ENCODE measurements at regions not wholly inside any gene's neighbourhood (a gene's known extent, or its start where the extent isn't known, plus 50 kb on each side); places are given as distances from the start of the nearest gene placed in this dataset.

GRCh38 chr4:78667325-78667724 is 108.8 kb upstream of the BMP2K start:
- Histone ChIP-seq H3K36me3 (ENCODE audit: insufficient read depth, low read length) (no peaks in the 10 kb centered on the region), H3K4me3 (ENCODE audit: low read length in 2 of 2) (no peak overlapping the region), H3K9me3 (ENCODE audit: control insufficient read depth in 1 of 2, low read length in 2 of 2) (no peaks in the 10 kb centered on the region), H3K27ac (ENCODE audit: low read depth, low read length) (no peak overlapping the region), H3K4me1 (ENCODE audit: insufficient read depth, low read length) (no peaks in the 10 kb centered on the region), H3K27me3 (ENCODE audit: insufficient read depth, low read length) (no peaks in the 10 kb centered on the region)
- Mint-ChIP-seq H3K9me3 (no peaks in the 10 kb centered on the region), H3K27me3 (peaks cover 0 to 4% of the 10 kb centered on the region in 2 donors), H3K27ac (no peak overlapping the region), H3K4me3 (no peak overlapping the region), H3K36me3 (no peaks in the 10 kb centered on the region), H3K4me1 (peaks cover under 1 to 7% (median 5%) of the 10 kb centered on the region in 4 donors)
- intact Hi-C loops (cut with micrococcal nuclease): no loop called here
- ChIA-PET CTCF (ENCODE audit: partially characterized antibody) (interaction anchor here (1.1 kb wide), 1 partner anchor 99 kb away, joined by 3 read pairs; no protein-coding TSS in a partner anchor), POLR2A (ENCODE audit: partially characterized antibody) (no interaction called here)
- DNase-seq: no peak

GRCh38 chr4:78667764-78668163 is 108.4 kb upstream of the BMP2K start:
- intact Hi-C loops (cut with micrococcal nuclease): no loop called here
- ChIA-PET POLR2A (ENCODE audit: partially characterized antibody) (no interaction called here), CTCF (ENCODE audit: partially characterized antibody) (interaction anchor here (1.1 kb wide), 1 partner anchor 99 kb away, joined by 3 read pairs; no protein-coding TSS in a partner anchor)
- Histone ChIP-seq H3K4me3 (ENCODE audit: low read length in 2 of 2) (no peak overlapping the region), H3K27me3 (ENCODE audit: insufficient read depth, low read length) (no peaks in the 10 kb centered on the region), H3K9me3 (ENCODE audit: control insufficient read depth in 1 of 2, low read length in 2 of 2) (no peaks in the 10 kb centered on the region), H3K27ac (ENCODE audit: low read depth, low read length) (no peak overlapping the region), H3K36me3 (ENCODE audit: insufficient read depth, low read length) (no peaks in the 10 kb centered on the region), H3K4me1 (ENCODE audit: insufficient read depth, low read length) (no peaks in the 10 kb centered on the region)
- DNase-seq: no peak
- Mint-ChIP-seq H3K4me1 (peaks cover 0 to 7% (median 4%) of the 10 kb centered on the region in 4 donors), H3K4me3 (no peak overlapping the region), H3K27ac (no peak overlapping the region), H3K36me3 (no peaks in the 10 kb centered on the region), H3K27me3 (peaks cover 0 to 4% of the 10 kb centered on the region in 2 donors), H3K9me3 (no peaks in the 10 kb centered on the region)

- no peak for DNase-seq
- POLR2A ChIA-PET (ENCODE audit: partially characterized antibody): no interaction called here
- no peak overlapping the region for H3K4me3 Mint-ChIP-seq
- H3K27me3 Mint-ChIP-seq: no peaks in the 10 kb centered on the region
- H3K9me3 Mint-ChIP-seq: no peaks in the 10 kb centered on the region
- CTCF ChIA-PET (ENCODE audit: partially characterized antibody): no interaction called here
- Histone ChIP-seq H3K9me3 (ENCODE audit: control insufficient read depth in 1 of 2, low read length in 2 of 2) (no peaks in the 10 kb centered on the region), H3K4me1 (ENCODE audit: insufficient read depth, low read length) (no peaks in the 10 kb centered on the region), H3K27ac (ENCODE audit: low read depth, low read length) (no peak overlapping the region), H3K27me3 (ENCODE audit: insufficient read depth, low read length) (no peaks in the 10 kb centered on the region), H3K4me3 (ENCODE audit: low read length in 2 of 2) (no peak overlapping the region), H3K36me3 (ENCODE audit: insufficient read depth, low read length) (no peaks in the 10 kb centered on the region)
- H3K4me1 Mint-ChIP-seq: peaks cover 0 to 7% (median 4%) of the 10 kb centered on the region in 4 donors
- no peaks in the 10 kb centered on the region for H3K36me3 Mint-ChIP-seq
- H3K27ac Mint-ChIP-seq: no peak overlapping the region
- intact Hi-C loops (cut with micrococcal nuclease): no loop called here
Measured at GRCh38 chr4:78669453-78669852, 106.7 kb upstream of the BMP2K start.

GRCh38 chr4:78671903-78672815 is 104.0 kb upstream of the BMP2K start:
- Histone ChIP-seq H3K36me3 (ENCODE audit: insufficient read depth, low read length) (no peaks in the 10 kb centered on the region), H3K4me1 (ENCODE audit: insufficient read depth, low read length) (no peaks in the 10 kb centered on the region), H3K4me3 (ENCODE audit: low read length in 2 of 2) (no peak overlapping the region), H3K27me3 (ENCODE audit: insufficient read depth, low read length) (no peaks in the 10 kb centered on the region), H3K27ac (ENCODE audit: low read depth, low read length) (no peak overlapping the region), H3K9me3 (ENCODE audit: control insufficient read depth in 1 of 2, low read length in 2 of 2) (no peaks in the 10 kb centered on the region)
- no peaks in the 10 kb centered on the region for H3K36me3 Mint-ChIP-seq
- no peak for DNase-seq
- POLR2A ChIA-PET (ENCODE audit: partially characterized antibody): no interaction called here
- peaks cover 0 to 3% (median 0%) of the 10 kb centered on the region in 4 donors for H3K4me1 Mint-ChIP-seq
- H3K27me3 Mint-ChIP-seq: no peaks in the 10 kb centered on the region
- H3K4me3 Mint-ChIP-seq: no peak overlapping the region
- H3K9me3 Mint-ChIP-seq: peaks cover 0 to 7% (median 2%) of the 10 kb centered on the region in 8 donors
- CTCF ChIA-PET (ENCODE audit: partially characterized antibody): no interaction called here
- intact Hi-C loops (cut with micrococcal nuclease): no loop called here
- no peak overlapping the region for H3K27ac Mint-ChIP-seq

GRCh38 chr4:78673337-78673736 is 102.8 kb upstream of the BMP2K start:
- intact Hi-C loops (cut with micrococcal nuclease): no loop called here
- peaks cover 0 to 7% (median 2%) of the 10 kb centered on the region in 8 donors for H3K9me3 Mint-ChIP-seq
- no peaks in the 10 kb centered on the region for H3K9me3 ChIP-seq (ENCODE audit: control insufficient read depth in 1 of 2, low read length in 2 of 2)
- no peaks in the 10 kb centered on the region for H3K27me3 ChIP-seq (ENCODE audit: insufficient read depth, low read length)
- no peak overlapping the region for H3K27ac ChIP-seq (ENCODE audit: low read depth, low read length)
- no peak overlapping the region for H3K4me3 ChIP-seq (ENCODE audit: low read length in 2 of 2)
- no peaks in the 10 kb centered on the region for H3K4me1 ChIP-seq (ENCODE audit: insufficient read depth, low read length)
- no peaks in the 10 kb centered on the region for H3K36me3 ChIP-seq (ENCODE audit: insufficient read depth, low read length)
- no peaks in the 10 kb centered on the region for H3K4me1 Mint-ChIP-seq
- DNase-seq: no peak
- H3K4me3 Mint-ChIP-seq: no peak overlapping the region
- no peaks in the 10 kb centered on the region for H3K36me3 Mint-ChIP-seq
- ChIA-PET CTCF (ENCODE audit: partially characterized antibody) (no interaction called here), POLR2A (ENCODE audit: partially characterized antibody) (no interaction called here)
- H3K27ac Mint-ChIP-seq: no peak overlapping the region
- H3K27me3 Mint-ChIP-seq: no peaks in the 10 kb centered on the region

- H3K36me3 Mint-ChIP-seq: no peaks in the 10 kb centered on the region
- Histone ChIP-seq H3K36me3 (ENCODE audit: insufficient read depth, low read length) (no peaks in the 10 kb centered on the region), H3K27ac (ENCODE audit: low read depth, low read length) (no peak overlapping the region), H3K9me3 (ENCODE audit: control insufficient read depth in 1 of 2, low read length in 2 of 2) (no peaks in the 10 kb centered on the region), H3K27me3 (ENCODE audit: insufficient read depth, low read length) (no peaks in the 10 kb centered on the region), H3K4me1 (ENCODE audit: insufficient read depth, low read length) (no peaks in the 10 kb centered on the region), H3K4me3 (ENCODE audit: low read length in 2 of 2) (no peak overlapping the region)
- no peaks in the 10 kb centered on the region for H3K27me3 Mint-ChIP-seq
- no peak overlapping the region for H3K4me3 Mint-ChIP-seq
- no peaks in the 10 kb centered on the region for H3K4me1 Mint-ChIP-seq
- no peak for DNase-seq
- no peak overlapping the region for H3K27ac Mint-ChIP-seq
- intact Hi-C loops (cut with micrococcal nuclease): no loop called here
- POLR2A ChIA-PET (ENCODE audit: partially characterized antibody): no interaction called here
- H3K9me3 Mint-ChIP-seq: peaks cover 0 to 7% (median 2%) of the 10 kb centered on the region in 8 donors
- CTCF ChIA-PET (ENCODE audit: partially characterized antibody): no interaction called here
Measured at GRCh38 chr4:78675325-78675724, 100.8 kb upstream of the BMP2K start.

- Histone ChIP-seq H3K36me3 (ENCODE audit: insufficient read depth, low read length) (no peaks in the 10 kb centered on the region), H3K27ac (ENCODE audit: low read depth, low read length) (no peak overlapping the region), H3K27me3 (ENCODE audit: insufficient read depth, low read length) (no peaks in the 10 kb centered on the region), H3K4me1 (ENCODE audit: insufficient read depth, low read length) (no peaks in the 10 kb centered on the region), H3K4me3 (ENCODE audit: low read length in 2 of 2) (no peak overlapping the region), H3K9me3 (ENCODE audit: control insufficient read depth in 1 of 2, low read length in 2 of 2) (no peaks in the 10 kb centered on the region)
- intact Hi-C loops (cut with micrococcal nuclease): no loop called here
- POLR2A ChIA-PET (ENCODE audit: partially characterized antibody): no interaction called here
- Mint-ChIP-seq H3K27ac (no peak overlapping the region), H3K36me3 (no peaks in the 10 kb centered on the region), H3K4me1 (no peaks in the 10 kb centered on the region), H3K9me3 (no peaks in the 10 kb centered on the region), H3K4me3 (no peak overlapping the region), H3K27me3 (peaks cover 0 to 1% of the 10 kb centered on the region in 2 donors)
- CTCF ChIA-PET (ENCODE audit: partially characterized antibody): interaction anchor here (1.0 to 1.4 kb wide), 2 partner anchors 21 to 38 kb away, joined by 4 read pairs; no protein-coding TSS in a partner anchor
- DNase-seq: no peak
Measured at GRCh38 chr4:78682070-78682469, 94.1 kb upstream of the BMP2K start.

All from CD4-positive, alpha-beta memory T cell (primary cell).